CD4-positive, alpha-beta T cell treated with Interleukin-1 beta for 1 hour (primary cell): ENCODE measurements at regions not wholly inside any gene's neighbourhood (a gene's known extent, or its start where the extent isn't known, plus 50 kb on each side); places are given as distances from the start of the nearest gene placed in this dataset.

Source experiments
- DNase-seq, 2 donors: peaks; one replicate each; pipeline ENCODE4 v3.0.0-alpha.2; 2020 to 2022

DNA sequence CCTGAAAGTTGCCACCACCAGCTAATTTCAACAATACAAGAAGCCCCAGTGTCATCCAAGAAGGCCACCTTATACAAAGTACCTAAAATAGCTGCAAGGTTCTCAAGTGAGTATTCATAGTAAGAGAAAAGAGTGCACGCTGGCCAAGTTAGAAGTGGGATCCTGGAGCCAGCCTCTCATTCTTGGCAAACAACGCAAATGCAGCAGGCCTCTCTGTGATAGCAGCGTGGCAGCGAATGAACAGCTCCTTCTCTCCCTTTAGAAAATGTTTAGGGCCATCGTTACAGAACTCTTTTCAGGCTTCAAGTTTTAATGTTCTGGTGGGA is 78.0 kb upstream of the IFNG-AS1 start:
- DNase-seq, result no peak

GRCh38 chr12:67911789-67912188 is 77.5 kb upstream of the IFNG-AS1 start:
- no peak for DNase-seq

- DNase-seq, result no peak
Observed at GRCh38 chr12:67915335-67915851, 73.9 kb upstream of the IFNG-AS1 start.

GRCh38 chr12:67916266-67916970 is 72.8 kb upstream of the IFNG-AS1 start:
- no peak for DNase-seq

- DNase-seq, result no peak
Observed at GRCh38 chr12:67917811-67918210, 71.4 kb upstream of the IFNG-AS1 start.

GRCh38 chr12:67918441-67918840 is 70.8 kb upstream of the IFNG-AS1 start:
- no peak for DNase-seq

DNA sequence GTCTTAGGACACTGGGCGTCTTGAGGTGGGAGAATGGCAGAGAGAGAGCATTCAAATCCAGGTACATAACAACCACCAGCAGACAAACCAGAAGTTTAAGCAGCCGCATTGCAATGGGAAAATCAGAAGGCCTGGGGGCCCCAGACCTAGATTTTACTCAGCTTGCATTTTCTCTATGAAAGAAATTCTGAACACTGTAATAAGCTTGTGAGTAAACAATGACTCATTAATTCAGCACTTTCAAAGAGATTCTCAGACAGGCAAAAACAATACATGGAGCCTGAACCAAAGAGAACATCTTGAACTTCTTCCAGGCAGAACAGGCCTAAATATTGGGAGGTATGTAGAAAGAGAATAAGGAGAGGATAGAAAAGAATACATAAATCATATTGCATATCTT is 69.8 kb upstream of the IFNG-AS1 start:
- DNase-seq, result no peak

DNA sequence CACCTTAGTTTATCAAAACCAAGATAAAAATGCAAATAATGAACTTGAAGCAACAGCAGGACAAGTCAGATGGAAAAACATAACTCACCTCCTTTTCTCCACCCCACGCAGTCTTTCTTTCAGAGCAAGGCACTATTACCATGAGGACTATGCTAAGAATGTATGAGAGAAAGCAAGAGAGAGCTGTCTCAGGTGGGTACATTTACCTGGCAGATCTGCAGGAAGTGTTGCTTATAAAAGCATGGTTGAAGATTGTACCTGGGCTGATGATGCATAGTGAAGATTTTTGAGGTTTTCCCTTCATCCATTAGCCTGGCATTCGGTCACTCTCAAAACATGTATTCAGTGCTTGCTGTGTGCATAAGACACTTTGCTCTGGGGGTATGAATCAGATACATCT is 68.8 kb upstream of the IFNG-AS1 start:
- no peak for DNase-seq

DNA sequence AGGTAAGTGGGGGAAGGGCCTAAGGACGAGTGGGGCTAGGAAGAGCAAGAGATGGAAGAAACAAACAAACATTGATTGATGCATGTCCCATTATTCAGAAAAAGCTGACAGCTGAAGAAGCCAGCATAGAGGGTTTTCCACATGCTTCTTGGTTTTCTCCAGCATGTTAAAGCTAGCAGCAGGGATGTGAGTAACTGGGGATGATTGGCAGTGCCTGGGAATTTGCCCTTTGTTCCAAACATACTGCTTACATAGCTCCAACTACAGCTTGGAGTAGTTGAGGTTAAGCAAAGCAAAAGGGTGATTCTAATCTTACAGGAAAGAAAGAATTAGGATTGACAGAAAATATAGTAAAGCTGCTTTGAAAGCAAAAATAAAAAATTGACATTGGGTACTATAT is 68.0 kb upstream of the IFNG-AS1 start:
- no peak for DNase-seq

DNA sequence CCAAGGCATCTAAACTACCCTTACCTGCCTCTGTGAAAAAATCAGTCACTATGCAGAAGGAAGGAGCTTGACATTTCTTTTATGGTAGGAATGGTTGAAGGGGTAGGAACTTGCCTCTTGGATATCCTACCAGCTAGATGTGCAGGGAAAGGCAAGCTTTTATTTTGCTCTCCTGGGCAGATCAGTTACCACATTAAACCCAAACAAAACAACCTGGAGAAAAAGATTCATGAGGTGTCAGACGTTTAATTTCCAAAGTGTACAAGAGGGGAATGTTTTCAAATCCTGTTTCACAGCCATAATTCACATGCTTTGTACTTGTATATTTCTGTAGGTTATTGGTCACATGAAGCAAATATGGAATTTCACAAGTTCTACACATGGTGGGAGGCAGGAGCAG is 67.0 kb upstream of the IFNG-AS1 start:
- DNase-seq, result no peak

- no peak for DNase-seq
Observed at GRCh38 chr12:67925077-67925476, 64.2 kb upstream of the IFNG-AS1 start.

- no peak for DNase-seq
Observed at GRCh38 chr12:67925552-67925951, 63.7 kb upstream of the IFNG-AS1 start.

- no peak for DNase-seq
Observed at GRCh38 chr12:67926063-67926462, 63.2 kb upstream of the IFNG-AS1 start.

DNA sequence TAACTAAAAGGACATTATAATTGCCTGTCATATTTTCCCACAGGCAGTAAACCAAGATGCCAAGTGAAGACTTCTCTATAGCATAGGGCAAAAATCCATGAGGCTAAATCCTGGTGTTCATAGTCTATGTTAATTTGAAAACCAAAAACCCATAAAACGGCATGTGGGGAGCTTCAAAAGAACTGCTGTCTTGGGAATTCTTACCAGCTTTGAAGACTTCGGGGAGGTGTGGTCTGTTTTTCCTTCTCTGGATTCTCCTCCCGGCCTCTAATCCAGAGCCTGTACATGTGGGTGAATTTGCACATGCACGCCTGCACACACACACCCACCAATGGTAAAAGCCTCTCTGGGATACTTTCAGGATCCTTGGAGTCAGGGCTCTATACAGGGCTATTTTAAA is 61.9 kb upstream of the IFNG-AS1 start:
- no peak for DNase-seq

GRCh38 chr12:67927815-67928214 is 61.4 kb upstream of the IFNG-AS1 start:
- DNase-seq, result no peak

DNA sequence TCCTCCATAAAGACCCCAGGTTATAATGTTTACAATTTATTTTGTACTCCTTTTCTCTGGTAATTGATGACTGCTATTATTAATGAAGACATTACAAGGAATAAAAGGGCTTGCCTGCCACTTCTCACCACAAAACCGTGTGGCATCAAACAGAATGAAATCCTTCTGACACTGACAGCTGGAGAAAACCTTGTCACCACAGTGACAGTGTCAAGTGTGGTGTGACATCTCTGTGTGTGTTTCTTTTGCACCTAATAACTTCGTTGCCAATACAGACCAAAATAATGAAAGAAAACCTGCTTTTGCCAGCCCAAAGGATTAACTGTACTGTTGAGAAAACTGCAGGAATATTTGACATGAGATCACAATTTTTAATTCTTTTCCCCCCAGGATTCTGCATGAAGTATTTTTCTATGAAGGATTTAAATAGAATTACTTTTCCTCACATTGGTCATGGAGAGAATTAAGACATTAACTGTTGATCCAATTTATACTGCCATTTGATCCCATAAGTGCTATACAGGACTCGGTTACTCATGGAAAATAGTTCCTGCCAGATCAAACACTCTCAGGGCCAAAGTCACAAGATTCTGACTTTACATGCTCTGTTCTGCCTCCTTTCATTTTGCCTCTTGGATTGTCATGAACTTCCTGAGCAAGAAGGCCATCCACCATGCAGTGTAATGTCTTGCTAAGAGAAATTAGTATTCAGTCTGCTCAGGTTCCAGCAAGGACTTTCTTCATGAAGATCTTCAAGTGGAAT is 60.4 kb upstream of the IFNG-AS1 start:
- DNase-seq, result no peak

DNA sequence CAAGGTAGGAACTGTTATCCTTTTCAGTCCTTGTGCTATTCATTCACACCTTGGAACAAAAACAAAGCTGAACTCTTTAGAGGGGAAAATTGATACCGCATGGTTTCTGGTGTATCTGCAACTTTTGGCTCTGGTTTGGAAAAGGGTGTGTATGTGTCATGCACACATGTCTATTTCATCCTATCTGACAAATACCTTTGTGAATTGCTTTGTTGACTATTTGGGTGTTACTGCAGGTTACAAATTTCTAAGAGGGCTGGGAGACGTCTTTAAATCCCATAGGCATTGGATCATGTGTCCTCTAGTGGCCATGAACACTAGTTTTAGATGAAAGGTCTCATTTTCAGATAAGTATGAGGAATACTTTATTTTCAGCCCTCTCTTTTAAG is 59.9 kb upstream of the IFNG-AS1 start:
- no peak for DNase-seq

DNA sequence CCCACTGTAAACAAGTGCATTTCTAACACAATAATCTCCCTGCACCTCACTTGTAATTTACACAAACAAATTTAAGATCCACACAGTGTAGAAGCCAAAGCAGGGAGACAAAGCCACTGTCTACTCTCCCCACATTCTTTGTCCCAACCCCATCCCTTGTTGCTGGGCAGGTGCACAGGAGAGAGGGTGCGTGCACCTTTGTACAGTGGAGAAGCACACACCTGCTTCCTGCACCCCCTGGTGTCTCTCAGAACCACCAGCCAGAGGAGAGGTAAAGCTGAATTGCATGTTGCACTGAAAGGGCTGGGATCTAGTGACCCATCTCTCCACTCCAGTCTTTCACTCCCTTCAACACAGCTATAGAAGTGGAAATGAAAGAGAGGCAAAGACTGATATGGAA is 51.4 kb upstream of the IFNG-AS1 start:
- DNase-seq, result peak in 1 of 2 donors; percentile 5
